MM.1S (cell line): ENCODE measurements at regions not wholly inside any gene's neighbourhood (a gene's known extent, or its start where the extent isn't known, plus 50 kb on each side); places are given as distances from the start of the nearest gene placed in this dataset.

Experiments
- EZH2 ChIP-seq: fragments of 300-600 bp; sonication (generic); optimal IDR thresholded peaks from 2 replicates; pipeline ENCODE3; 2017; ENCODE audit warnings: low read depth, mild to moderate bottlenecking, antibody characterized with exemption, low read length, mixed read lengths
- TF ChIP-seq, protein P1 (sequence below): fragments of 300-600 bp; sonication (generic); IDR thresholded peaks from 2 replicates; pipeline ENCODE4 v1.5.1; 2016; ENCODE audit warnings: antibody characterized with exemption, low read length, mixed read lengths

DNA sequence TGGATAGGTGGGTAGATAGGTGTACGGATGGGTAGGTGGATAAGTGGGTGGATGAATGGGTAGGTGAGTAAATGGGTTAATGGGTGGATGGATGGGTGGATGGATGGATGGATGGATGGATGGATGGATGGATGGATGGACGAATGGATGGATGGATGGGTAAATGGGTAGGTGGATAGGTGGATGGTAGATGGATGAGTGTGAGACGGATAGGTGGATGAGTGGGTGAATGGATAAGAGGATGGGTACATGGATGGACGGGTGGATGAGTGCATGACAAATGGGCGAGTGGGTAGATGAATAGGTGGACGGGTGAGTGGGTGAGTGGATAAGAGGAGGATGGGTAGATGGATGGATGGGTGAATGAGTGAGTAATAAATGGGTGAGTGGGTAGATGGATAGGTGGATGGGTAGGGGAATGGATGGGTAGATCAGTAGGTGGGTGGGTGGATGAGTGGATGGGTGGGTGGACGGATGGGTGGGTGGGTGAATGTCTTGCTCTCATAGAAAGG, 179.2 kb downstream of the FGF18 start:
- TF ChIP-seq, protein P1, sequence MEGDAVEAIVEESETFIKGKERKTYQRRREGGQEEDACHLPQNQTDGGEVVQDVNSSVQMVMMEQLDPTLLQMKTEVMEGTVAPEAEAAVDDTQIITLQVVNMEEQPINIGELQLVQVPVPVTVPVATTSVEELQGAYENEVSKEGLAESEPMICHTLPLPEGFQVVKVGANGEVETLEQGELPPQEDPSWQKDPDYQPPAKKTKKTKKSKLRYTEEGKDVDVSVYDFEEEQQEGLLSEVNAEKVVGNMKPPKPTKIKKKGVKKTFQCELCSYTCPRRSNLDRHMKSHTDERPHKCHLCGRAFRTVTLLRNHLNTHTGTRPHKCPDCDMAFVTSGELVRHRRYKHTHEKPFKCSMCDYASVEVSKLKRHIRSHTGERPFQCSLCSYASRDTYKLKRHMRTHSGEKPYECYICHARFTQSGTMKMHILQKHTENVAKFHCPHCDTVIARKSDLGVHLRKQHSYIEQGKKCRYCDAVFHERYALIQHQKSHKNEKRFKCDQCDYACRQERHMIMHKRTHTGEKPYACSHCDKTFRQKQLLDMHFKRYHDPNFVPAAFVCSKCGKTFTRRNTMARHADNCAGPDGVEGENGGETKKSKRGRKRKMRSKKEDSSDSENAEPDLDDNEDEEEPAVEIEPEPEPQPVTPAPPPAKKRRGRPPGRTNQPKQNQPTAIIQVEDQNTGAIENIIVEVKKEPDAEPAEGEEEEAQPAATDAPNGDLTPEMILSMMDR, result no peak
- no peak for TF ChIP-seq EZH2
